Panc1 (cell line): ENCODE measurements at regions not wholly inside any gene's neighbourhood (a gene's known extent, or its start where the extent isn't known, plus 50 kb on each side); places are given as distances from the start of the nearest gene placed in this dataset.

Experiments used
- ATAC-seq: fragments of 200-7000 bp; cut with Tn5 transposase; 2 replicates; pipeline ENCODE4 v1.9.1; 2020; ENCODE audit warnings: mild to moderate bottlenecking, moderate library complexity
- BruUV-seq: library from RNA; stranded (reverse); fragments of 400-500 nt; replicated peaks from 2 replicates; lab custom pipeline; 2021; lab: Mats Ljungman, UMichigan
- CTCF ChIA-PET: fragments of 300-600 bp; sonication (Branson Sonifier 250); formaldehyde crosslinking; loops from one replicate; lab custom pipeline; 2022; ENCODE audit warnings: antibody characterized with exemption; lab: Charles Lee
- POLR2A ChIA-PET: fragments of 300-600 bp; sonication (Branson Sonifier 250); formaldehyde crosslinking; loops from one replicate; lab custom pipeline; 2022; ENCODE audit warnings: antibody characterized with exemption; lab: Charles Lee
- DNase-seq: peaks from one replicate; pipeline ENCODE4 v3.0.0-alpha.2; 2010; ENCODE audit warnings: low read depth, low spot score
- H3K27ac ChIP-seq: 2 replicates; pipeline ENCODE4 v1.5.1; 2011; ENCODE audit warnings: mild to moderate bottlenecking, low read length, inconsistent platforms
- H3K27me3 ChIP-seq: fragments of 200-500 bp; sonication (Bioruptor generic); 2 replicates; pipeline ENCODE4 v1.6.0; 2014; ENCODE audit warnings: low read length, inconsistent platforms; ENCODE audit not compliant: control insufficient read depth, insufficient read depth
- H3K36me3 ChIP-seq: fragments of 200-500 bp; sonication (Bioruptor generic); 2 replicates; pipeline ENCODE4 v1.5.1; 2014; ENCODE audit warnings: inconsistent platforms, mild to moderate bottlenecking, low read length, moderate library complexity; ENCODE audit not compliant: control insufficient read depth, insufficient read depth
- H3K4me1 ChIP-seq: 2 replicates; pipeline ENCODE4 v1.5.1; 2011; ENCODE audit warnings: inconsistent platforms, mild to moderate bottlenecking, low read length, moderate library complexity; ENCODE audit not compliant: control insufficient read depth, insufficient read depth
- H3K4me3 ChIP-seq, 2 experiments: 2 replicates each; pipeline ENCODE4 v1.5.1; 2011 to 2012; ENCODE audit warnings: low read depth in 2 of 2, low read length in 2 of 2, mild to moderate bottlenecking in 2 of 2, inconsistent platforms in 1 of 2, moderate library complexity in 1 of 2
- H3K9me3 ChIP-seq: fragments of 200-500 bp; sonication (Bioruptor generic); 2 replicates; pipeline ENCODE4 v1.5.1; 2014; ENCODE audit warnings: low read depth, mild to moderate bottlenecking, inconsistent platforms, low read length, moderate library complexity; ENCODE audit not compliant: control insufficient read depth, insufficient read depth
- CTCF ChIP-seq: fragments of 450-650 bp; IDR thresholded peaks from 2 replicates; pipeline ENCODE4 v1.5.1; 2017; ENCODE audit warnings: mild to moderate bottlenecking
- POLR2AphosphoS5 ChIP-seq: IDR thresholded peaks from 2 replicates; pipeline ENCODE4 v1.6.1; 2012; ENCODE audit warnings: mild to moderate bottlenecking, low read depth, low read length, moderate library complexity
- SIN3A ChIP-seq: IDR thresholded peaks from 2 replicates; pipeline ENCODE4 v1.6.1; 2012; ENCODE audit warnings: low read depth, mild to moderate bottlenecking, low read length, moderate library complexity, borderline replicate concordance; ENCODE audit not compliant: insufficient read depth
- TCF7L2 ChIP-seq: IDR thresholded peaks from 2 replicates; pipeline ENCODE4 v1.6.1; 2011; ENCODE audit warnings: mild to moderate bottlenecking, low read depth, low read length, inconsistent platforms
- in situ Hi-C: cut with HindIII; loops from 2 replicates; pipeline ENCODE4 v1.10.0; 2016; ENCODE audit warnings: low sequenced_read_pairs, low pct_unique_long_range_greater_than_20kb
- intact Hi-C: fragments of 100-400 bp; cut with micrococcal nuclease; formaldehyde crosslinking; loops from one replicate; pipeline ENCODE4 v1.10.0; 2022; ENCODE audit not compliant: unreplicated experiment
- TF ChIP-seq, protein P1 (sequence below), 2 experiments: IDR thresholded peaks; 2 replicates each; pipeline ENCODE4 v1.6.1; 2011 to 2012; ENCODE audit warnings: low read depth in 2 of 2, control low read depth in 1 of 2, low read length in 1 of 2, mild to moderate bottlenecking in 1 of 2, moderate library complexity in 1 of 2; ENCODE audit not compliant: insufficient read depth in 1 of 2

DNA sequence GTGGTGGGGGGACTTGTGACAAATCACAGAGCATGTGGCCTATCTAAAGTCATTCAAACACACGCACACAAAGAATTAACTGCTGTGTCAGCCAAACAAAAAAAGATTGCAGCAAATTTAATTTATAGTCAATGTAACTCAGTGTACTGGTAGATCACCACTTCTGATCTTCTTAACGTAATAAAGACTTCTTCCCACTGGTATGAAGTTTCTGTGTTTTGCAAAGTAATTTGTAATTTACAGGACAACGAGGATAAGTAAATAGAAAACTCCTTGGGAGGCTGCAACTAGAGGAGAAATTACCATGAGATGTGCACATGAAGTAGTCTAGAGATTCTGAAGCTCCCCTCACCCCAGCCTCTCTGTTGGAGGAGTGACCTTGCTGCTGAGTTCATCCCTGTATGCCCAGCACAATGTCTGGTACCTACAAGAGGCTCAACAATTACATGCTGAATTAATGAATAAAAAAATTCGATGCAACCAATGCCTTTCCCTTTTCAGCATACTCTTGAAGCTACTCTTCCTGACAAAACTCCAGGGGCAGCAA lies 207.3 kb downstream of the ARRDC4 start:
- TF ChIP-seq, protein P1, sequence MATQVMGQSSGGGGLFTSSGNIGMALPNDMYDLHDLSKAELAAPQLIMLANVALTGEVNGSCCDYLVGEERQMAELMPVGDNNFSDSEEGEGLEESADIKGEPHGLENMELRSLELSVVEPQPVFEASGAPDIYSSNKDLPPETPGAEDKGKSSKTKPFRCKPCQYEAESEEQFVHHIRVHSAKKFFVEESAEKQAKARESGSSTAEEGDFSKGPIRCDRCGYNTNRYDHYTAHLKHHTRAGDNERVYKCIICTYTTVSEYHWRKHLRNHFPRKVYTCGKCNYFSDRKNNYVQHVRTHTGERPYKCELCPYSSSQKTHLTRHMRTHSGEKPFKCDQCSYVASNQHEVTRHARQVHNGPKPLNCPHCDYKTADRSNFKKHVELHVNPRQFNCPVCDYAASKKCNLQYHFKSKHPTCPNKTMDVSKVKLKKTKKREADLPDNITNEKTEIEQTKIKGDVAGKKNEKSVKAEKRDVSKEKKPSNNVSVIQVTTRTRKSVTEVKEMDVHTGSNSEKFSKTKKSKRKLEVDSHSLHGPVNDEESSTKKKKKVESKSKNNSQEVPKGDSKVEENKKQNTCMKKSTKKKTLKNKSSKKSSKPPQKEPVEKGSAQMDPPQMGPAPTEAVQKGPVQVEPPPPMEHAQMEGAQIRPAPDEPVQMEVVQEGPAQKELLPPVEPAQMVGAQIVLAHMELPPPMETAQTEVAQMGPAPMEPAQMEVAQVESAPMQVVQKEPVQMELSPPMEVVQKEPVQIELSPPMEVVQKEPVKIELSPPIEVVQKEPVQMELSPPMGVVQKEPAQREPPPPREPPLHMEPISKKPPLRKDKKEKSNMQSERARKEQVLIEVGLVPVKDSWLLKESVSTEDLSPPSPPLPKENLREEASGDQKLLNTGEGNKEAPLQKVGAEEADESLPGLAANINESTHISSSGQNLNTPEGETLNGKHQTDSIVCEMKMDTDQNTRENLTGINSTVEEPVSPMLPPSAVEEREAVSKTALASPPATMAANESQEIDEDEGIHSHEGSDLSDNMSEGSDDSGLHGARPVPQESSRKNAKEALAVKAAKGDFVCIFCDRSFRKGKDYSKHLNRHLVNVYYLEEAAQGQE (IDR thresholded peaks at IDR 0.05; ENCODE audit: insufficient read depth in 1 of 2, low read depth in 2 of 2, low read length in 1 of 2) = no peak
- TF ChIP-seq TCF7L2 (no peak), CTCF (no peak), POLR2AphosphoS5 (no peak), SIN3A (no peak)
- in situ Hi-C loops (no loop called here), intact Hi-C loops (no loop called here)
- ChIA-PET CTCF (interaction anchor here (1.5 kb wide), 1 partner anchor 10 kb away, joined by 4 read pairs; no protein-coding TSS in a partner anchor), POLR2A (no interaction called here)
- no peak overlapping the region for H3K4me3 ChIP-seq
- no peaks in the 10 kb centered on the region for H3K36me3 ChIP-seq
- no peaks in the 10 kb centered on the region; the same call in 1 of the 2 replicates for H3K27me3 ChIP-seq
- H3K9me3 ChIP-seq = no peaks in the 10 kb centered on the region
- DNase-seq (no peak), ATAC-seq (no peak)
- no peaks in the 10 kb centered on the region for H3K4me1 ChIP-seq
- no peak overlapping the region for H3K27ac ChIP-seq
- no TSS peak for BruUV-seq

GRCh38 chr15:98169551-98169950 lies 209.0 kb downstream of the ARRDC4 start:
- H3K27ac ChIP-seq = no peak overlapping the region
- no peaks in the 10 kb centered on the region for H3K36me3 ChIP-seq
- H3K4me3 ChIP-seq = no peak overlapping the region
- in situ Hi-C loops = no loop called here
- no peaks in the 10 kb centered on the region for H3K4me1 ChIP-seq
- BruUV-seq = no TSS peak
- no peaks in the 10 kb centered on the region; the same call in 1 of the 2 replicates for H3K27me3 ChIP-seq
- POLR2A ChIA-PET = no interaction called here
- CTCF ChIA-PET = no interaction called here
- ATAC-seq (no peak), DNase-seq (no peak)
- no peaks in the 10 kb centered on the region for H3K9me3 ChIP-seq
- TF ChIP-seq TCF7L2 (no peak), POLR2AphosphoS5 (no peak), SIN3A (no peak), CTCF (no peak)
- TF ChIP-seq, protein P1 (IDR thresholded peaks at IDR 0.05; ENCODE audit: insufficient read depth in 1 of 2, low read depth in 2 of 2, low read length in 1 of 2) = no peak
- intact Hi-C loops = no loop called here
